K562 (cell line): ENCODE measurements at regions not wholly inside any gene's neighbourhood (a gene's known extent, or its start where the extent isn't known, plus 50 kb on each side); places are given as distances from the start of the nearest gene placed in this dataset.

Experiments
- ATAC-seq: fragments of 200-7000 bp; cut with Tn5 transposase; 3 replicates; pipeline ENCODE4 v1.9.1; 2020; ENCODE audit warnings: moderate library complexity
- BruUV-seq: library from RNA; stranded (reverse); fragments of 400-500 nt; replicated peaks from 2 replicates; lab custom pipeline; 2021; lab: Mats Ljungman, UMichigan
- CTCF ChIA-PET: fragments of 300-600 bp; formaldehyde crosslinking; extraction: SDS; loops from one replicate; lab custom pipeline; 2021; ENCODE audit warnings: low intra/inter-chr PET ratio; lab: Yijun Ruan, JAX
- POLR2A ChIA-PET: fragments of 300-600, 350-650 bp; sonication (Branson Sonifier 250); formaldehyde crosslinking; extraction: SDS; loops from one replicate; lab custom pipeline; 2021; ENCODE audit warnings: antibody characterized with exemption, inconsistent platforms; lab: Yijun Ruan, JAX
- DNase-seq, 4 experiments: peaks; one replicate each; pipeline versions ENCODE4 v3.0.0 to v3.0.0-alpha.2; 2011 to 2018; ENCODE audit warnings: low spot score in 3 of 4, mixed read lengths in 3 of 4; ENCODE audit errors: extremely low read depth in 1 of 4
- FAIRE-seq: peaks from 2 replicates; lab custom pipeline; 2011; peaks lifted over from hg19 to GRCh38; lab: Jason Lieb, UNC
- H2AFZ ChIP-seq: 2 replicates; pipeline ENCODE4 v1.6.0; 2011; ENCODE audit warnings: low read depth, low read length, control low read depth, inconsistent platforms
- H3K27ac ChIP-seq: fragments of 200-600 bp; 3 replicates; pipeline ENCODE4 v1.8.0; 2011; ENCODE audit warnings: low read depth, mild to moderate bottlenecking, control low read depth, inconsistent platforms, low read length, moderate library complexity, mixed read lengths; ENCODE audit errors: extremely low read depth
- H3K27me3 ChIP-seq, 2 experiments: fragments of 300-600 bp in 1 of 2; 2 replicates in 1 of 2; 3 replicates in 1 of 2; pipeline versions ENCODE4 v1.6.0 to v1.8.0; 2011; ENCODE audit warnings: inconsistent platforms in 2 of 2, low read length in 2 of 2, mild to moderate bottlenecking in 1 of 2, mixed read lengths in 1 of 2, moderate library complexity in 1 of 2; ENCODE audit not compliant: control insufficient read depth in 2 of 2, insufficient read depth in 2 of 2
- H3K36me3 ChIP-seq: fragments of 300-600 bp; 3 replicates; pipeline ENCODE4 v1.8.0; 2011; ENCODE audit warnings: mild to moderate bottlenecking, low read length, inconsistent platforms; ENCODE audit not compliant: control insufficient read depth, insufficient read depth
- H3K4me1 ChIP-seq, 2 experiments: fragments of 200-600 bp in 1 of 2; replicated peaks in 1 of 2; 2 replicates in 1 of 2; 3 replicates in 1 of 2; pipeline versions ENCODE4 v1.5.1 to v1.8.0; 2011; ENCODE audit warnings: inconsistent platforms in 2 of 2, low read length in 2 of 2, mild to moderate bottlenecking in 1 of 2, mixed read lengths in 1 of 2, moderate library complexity in 1 of 2; ENCODE audit not compliant: control insufficient read depth in 2 of 2, insufficient read depth in 2 of 2
- H3K4me2 ChIP-seq: 2 replicates; pipeline ENCODE4 v1.6.1; 2011; ENCODE audit warnings: low read length, control low read depth, inconsistent platforms, mixed read lengths; ENCODE audit not compliant: insufficient read depth
- H3K4me3 ChIP-seq: fragments of 200-600 bp; sonication (generic), shearing (Covaris generic); 2 replicates; pipeline ENCODE4 v1.5.1; 2016; ENCODE audit warnings: control low read depth, inconsistent platforms
- H3K79me2 ChIP-seq: fragments of 200-600 bp; 3 replicates; pipeline ENCODE4 v1.8.0; 2011; ENCODE audit warnings: low read length, inconsistent platforms; ENCODE audit not compliant: control insufficient read depth, insufficient read depth
- H3K9ac ChIP-seq, 2 experiments: 2 replicates each; pipeline versions ENCODE4 v1.6.0 to v1.6.1; 2011; ENCODE audit warnings: low read depth in 2 of 2, low read length in 2 of 2, control low read depth in 1 of 2, inconsistent platforms in 1 of 2, mild to moderate bottlenecking in 1 of 2, mixed read lengths in 1 of 2; ENCODE audit not compliant: insufficient read depth in 1 of 2
- H3K9me1 ChIP-seq: one replicate; pipeline ENCODE4 v1.6.0; 2011; ENCODE audit warnings: inconsistent platforms, mild to moderate bottlenecking, low read length, moderate library complexity; ENCODE audit not compliant: control insufficient read depth, insufficient read depth
- H3K9me3 ChIP-seq: replicated peaks from 2 replicates; pipeline ENCODE4 v1.5.1; 2011; ENCODE audit warnings: low read depth, low read length, inconsistent platforms; ENCODE audit not compliant: control insufficient read depth, insufficient read depth
- H4K20me1 ChIP-seq: replicated peaks from 2 replicates; pipeline ENCODE4 v1.6.1; 2011; ENCODE audit warnings: low read length, inconsistent platforms, mixed read lengths; ENCODE audit not compliant: control insufficient read depth, insufficient read depth
- ARID1B ChIP-seq: fragments of 450-650 bp; IDR thresholded peaks from 2 replicates; pipeline ENCODE4 v1.6.1; 2016; ENCODE audit warnings: antibody characterized with exemption, mild to moderate bottlenecking, inconsistent platforms
- ASH1L ChIP-seq: fragments of 450-650 bp; IDR thresholded peaks from 2 replicates; pipeline ENCODE4 v1.6.1; 2018; ENCODE audit warnings: borderline replicate concordance, mild to moderate bottlenecking, low read depth; ENCODE audit not compliant: partially characterized antibody
- DEAF1 ChIP-seq: fragments of 450-650 bp; formaldehyde crosslinking; IDR thresholded peaks from 2 replicates; pipeline ENCODE4 v1.4.0; 2020; ENCODE audit warnings: mild to moderate bottlenecking, moderate library complexity
- FOXM1 ChIP-seq, 2 experiments: fragments of 450-650 bp in 1 of 2; sonication (generic) in 1 of 2; formaldehyde crosslinking in 1 of 2; IDR thresholded peaks; 2 replicates each; pipeline versions ENCODE4 v1.6.1 to v1.9.0; 2017 to 2022; ENCODE audit warnings: low read depth in 2 of 2, mild to moderate bottlenecking in 2 of 2, missing genetic modification reagents in 1 of 2, moderate library complexity in 1 of 2
- JUN ChIP-seq, 2 experiments: sonication (generic) in 1 of 2; formaldehyde crosslinking in 1 of 2; IDR thresholded peaks; 2 replicates each; pipeline versions ENCODE4 v1.6.1 to v1.8.0; 2012 to 2022; ENCODE audit warnings: borderline replicate concordance in 2 of 2, mild to moderate bottlenecking in 2 of 2, improper control_type of control experiment in 1 of 2, low read depth in 1 of 2, low read length in 1 of 2, missing genetic modification reagents in 1 of 2
- KDM4B ChIP-seq, 2 experiments: fragments of 450-650 bp in 1 of 2; sonication (generic) in 1 of 2; IDR thresholded peaks; 2 replicates each; pipeline ENCODE4 v1.6.1; 2016 to 2017; ENCODE audit warnings: borderline replicate concordance in 2 of 2, antibody characterized with exemption in 1 of 2, low read depth in 1 of 2, mild to moderate bottlenecking in 1 of 2
- NBN ChIP-seq: fragments of 450-650 bp; IDR thresholded peaks from 2 replicates; pipeline ENCODE4 v1.6.1; 2016; ENCODE audit warnings: low read depth, mild to moderate bottlenecking
- NFATC3 ChIP-seq: fragments of 450-650 bp; IDR thresholded peaks from 2 replicates; pipeline ENCODE4 v1.6.1; 2017; ENCODE audit warnings: mild to moderate bottlenecking
- NFIC ChIP-seq: fragments of 450-650 bp; IDR thresholded peaks from 2 replicates; pipeline ENCODE4 v1.6.1; 2017; ENCODE audit warnings: mild to moderate bottlenecking, inconsistent platforms
- NFRKB ChIP-seq: fragments of 450-650 bp; IDR thresholded peaks from 2 replicates; pipeline ENCODE4 v1.6.1; 2016; ENCODE audit warnings: low read depth
- POLR2AphosphoS5 ChIP-seq: IDR thresholded peaks from 2 replicates; pipeline ENCODE4 v1.6.1; 2011; ENCODE audit warnings: mild to moderate bottlenecking, low read depth, low read length, moderate library complexity; ENCODE audit not compliant: control insufficient read depth, insufficient read depth
- SMAD1 ChIP-seq: fragments of 150-350 bp; IDR thresholded peaks from 2 replicates; pipeline ENCODE4 v1.6.1; 2014; ENCODE audit warnings: low read length, low read depth; ENCODE audit not compliant: partially characterized antibody
- TAF1 ChIP-seq: IDR thresholded peaks from 2 replicates; pipeline ENCODE4 v1.6.1; 2011; ENCODE audit warnings: mild to moderate bottlenecking, low read length, moderate library complexity; ENCODE audit not compliant: insufficient read depth, control insufficient read depth, severe bottlenecking; ENCODE audit errors: extremely low read depth
- TCF7L2 ChIP-seq: fragments of 150-350 bp; IDR thresholded peaks from 2 replicates; pipeline ENCODE4 v1.6.1; 2016; ENCODE audit warnings: low read depth, mild to moderate bottlenecking, low read length, moderate library complexity
- ZNF551 ChIP-seq: fragments of 250-450 bp; sonication (Bioruptor Pico); IDR thresholded peaks from 2 replicates; pipeline ENCODE4 v1.5.0; 2021; ENCODE audit warnings: mild to moderate bottlenecking, moderate library complexity
- in situ Hi-C: fragments of 300-500 bp; cut with MboI; formaldehyde crosslinking; loops from 4 replicates; pipeline ENCODE4 v1.15.0; 2018; ENCODE audit warnings: inconsistent platforms, mixed read lengths
- intact Hi-C: fragments of 100-400 bp; cut with micrococcal nuclease; formaldehyde crosslinking; loops from 2 replicates; pipeline ENCODE4 v1.14.2; 2022
- TF ChIP-seq, protein P1 (sequence below): fragments of 250-450 bp; sonication (Bioruptor Pico); IDR thresholded peaks from 2 replicates; pipeline ENCODE4 v1.5.0; 2021

DNA sequence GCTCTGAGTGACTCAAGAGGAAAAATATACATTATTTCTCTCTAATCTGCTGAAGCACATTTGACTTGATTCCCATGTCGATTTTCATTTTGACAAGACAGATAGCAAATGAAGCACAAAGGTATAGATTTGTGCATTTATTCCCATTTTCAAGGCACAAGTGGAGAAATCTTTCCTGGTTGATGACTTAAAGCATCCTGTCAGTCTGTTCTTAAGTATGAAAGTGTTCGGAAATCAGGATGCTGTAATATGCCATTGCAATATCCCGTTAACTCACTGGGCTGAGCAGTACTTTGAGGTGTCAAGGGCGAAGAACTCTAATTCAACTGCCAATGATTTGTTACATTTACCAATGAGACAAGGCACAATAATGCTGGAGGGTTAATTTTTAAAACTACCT is 185.2 kb upstream of the LRP1B start (continued):
- TF ChIP-seq FOXM1 (IDR thresholded peaks at IDR 0.05; ENCODE audit: low read depth) (no peak), FOXM1 (CRISPR knock-in tag; IDR thresholded peaks at IDR 0.05; ENCODE audit: low read depth) (no peak), ZNF551 (no peak), DEAF1 (CRISPR knock-in tag) (no peak), KDM4B (IDR thresholded peaks at IDR 0.05; ENCODE audit: borderline replicate concordance in 2 of 2, low read depth in 1 of 2) (no peak), SMAD1 (no peak), JUN (IDR thresholded peaks at IDR 0.05; ENCODE audit: borderline replicate concordance, low read depth, low read length) (no peak), JUN (CRISPR knock-in tag; IDR thresholded peaks at IDR 0.05; ENCODE audit: borderline replicate concordance) (no peak), ARID1B (no peak), TAF1 (no peak), TCF7L2 (no peak)

GRCh38 chr2:142315346-142315745 is 184.5 kb upstream of the LRP1B start:
- Histone ChIP-seq H3K27me3 (no peaks in the 10 kb centered on the region), H3K9me1 (no peaks in the 10 kb centered on the region), H2AFZ (no peak overlapping the region), H3K4me2 (no peak overlapping the region), H3K9ac (no peak overlapping the region), H3K36me3 (no peaks in the 10 kb centered on the region), H3K4me1 (no peaks in the 10 kb centered on the region), H3K79me2 (no peaks in the 10 kb centered on the region), H3K27ac (no peak overlapping the region), H3K4me3 (no peak overlapping the region), H4K20me1 (no peaks in the 10 kb centered on the region), H3K9me3 (no peaks in the 10 kb centered on the region)
- FAIRE-seq, result no peak
- no TSS peak for BruUV-seq
- CTCF ChIA-PET, result no interaction called here
- in situ Hi-C loops (no loop called here), intact Hi-C loops (no loop called here)
- POLR2A ChIA-PET, result no interaction called here
- no peak for DNase-seq
- no peak for ATAC-seq
- TF ChIP-seq NFRKB, result no peak
- TF ChIP-seq NFIC, result no peak
- TF ChIP-seq NBN, result no peak
- no peak for TF ChIP-seq ASH1L
- TF ChIP-seq, protein P1, sequence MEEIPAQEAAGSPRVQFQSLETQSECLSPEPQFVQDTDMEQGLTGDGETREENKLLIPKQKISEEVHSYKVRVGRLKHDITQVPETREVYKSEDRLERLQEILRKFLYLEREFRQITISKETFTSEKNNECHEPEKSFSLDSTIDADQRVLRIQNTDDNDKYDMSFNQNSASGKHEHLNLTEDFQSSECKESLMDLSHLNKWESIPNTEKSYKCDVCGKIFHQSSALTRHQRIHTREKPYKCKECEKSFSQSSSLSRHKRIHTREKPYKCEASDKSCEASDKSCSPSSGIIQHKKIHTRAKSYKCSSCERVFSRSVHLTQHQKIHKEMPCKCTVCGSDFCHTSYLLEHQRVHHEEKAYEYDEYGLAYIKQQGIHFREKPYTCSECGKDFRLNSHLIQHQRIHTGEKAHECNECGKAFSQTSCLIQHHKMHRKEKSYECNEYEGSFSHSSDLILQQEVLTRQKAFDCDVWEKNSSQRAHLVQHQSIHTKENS (CRISPR knock-in tag), result no peak
- no peak for TF ChIP-seq KDM4B (IDR thresholded peaks at IDR 0.05; ENCODE audit: borderline replicate concordance in 2 of 2, low read depth in 1 of 2)
- no peak for TF ChIP-seq NFATC3
- no peak for TF ChIP-seq POLR2AphosphoS5
